Vagina (tissue), 2 donors: ENCODE measurements at regions not wholly inside any gene's neighbourhood (a gene's known extent, or its start where the extent isn't known, plus 50 kb on each side); places are given as distances from the start of the nearest gene placed in this dataset.

Source experiments
- DNase-seq, 2 donors: peaks; one replicate each; pipeline ENCODE4 v3.0.0-alpha.2; 2017; ENCODE audit errors: extremely low spot score in 2 of 2
- H3K27ac ChIP-seq: fragments of 200-600 bp; sonication (generic); one replicate; pipeline ENCODE4 v1.5.1; 2019
- H3K27me3 ChIP-seq: fragments of 200-600 bp; sonication (generic); one replicate; pipeline ENCODE4 v1.5.1; 2019
- H3K36me3 ChIP-seq, 2 donors: fragments of 200-600 bp; sonication (generic); one replicate each; pipeline ENCODE4 v1.5.1; 2017 to 2019
- H3K4me1 ChIP-seq: fragments of 200-600 bp; sonication (generic); one replicate; pipeline ENCODE4 v1.5.1; 2019
- H3K4me3 ChIP-seq, 2 donors: fragments of 200-600 bp; sonication (generic); 1 replicate in 1 of 2; 2 replicates in 1 of 2; pipeline ENCODE4 v1.5.1; 2016 to 2019
- H3K9me3 ChIP-seq: fragments of 200-600 bp; sonication (generic); one replicate; pipeline ENCODE4 v1.5.1; 2019
- CTCF ChIP-seq, 3 experiments: fragments of 450-650 bp in 2 of 3; fragments of 200-600 bp in 1 of 3; sonication (generic) in 1 of 3; IDR thresholded peaks; one replicate each; pipeline ENCODE4 v1.5.1; 2017 to 2019; ENCODE audit warnings: antibody characterized with exemption in 3 of 3, mild to moderate bottlenecking in 2 of 3, moderate library complexity in 2 of 3
- POLR2A ChIP-seq, 2 donors: fragments of 450-650 bp; IDR thresholded peaks; one replicate each; pipeline ENCODE4 v1.6.1; 2017; ENCODE audit warnings: antibody characterized with exemption in 2 of 2, mild to moderate bottlenecking in 2 of 2, moderate library complexity in 2 of 2
- POLR2AphosphoS5 ChIP-seq, 2 donors: sonication (generic); formaldehyde crosslinking; IDR thresholded peaks; one replicate each; pipeline ENCODE4 v1.9.0; 2017; ENCODE audit warnings: antibody characterized with exemption in 2 of 2, mild to moderate bottlenecking in 2 of 2, low read depth in 1 of 2; ENCODE audit not compliant: insufficient read depth in 1 of 2
- intact Hi-C: fragments of 100-400 bp; cut with DNase I; formaldehyde crosslinking; loops from one replicate; pipeline ENCODE4 v1.15.1; 2023

GRCh38 chr5:158629591-158630312 lies 470.0 kb downstream of the EBF1 start:
- no peak overlapping the region for H3K4me3 ChIP-seq
- DNase-seq, result no peak
- no peak overlapping the region for H3K27ac ChIP-seq
- no peak for TF ChIP-seq POLR2AphosphoS5 (IDR thresholded peaks at IDR 0.05; ENCODE audit: insufficient read depth in 1 of 2, low read depth in 1 of 2)
- no peak for TF ChIP-seq POLR2A (IDR thresholded peaks at IDR 0.05)
- TF ChIP-seq CTCF (IDR thresholded peaks at IDR 0.05), result no peak
- H3K36me3 ChIP-seq, result no peaks in the 10 kb centered on the region
- H3K4me1 ChIP-seq, result no peaks in the 10 kb centered on the region
- no peaks in the 10 kb centered on the region for H3K9me3 ChIP-seq
- H3K27me3 ChIP-seq, result no peaks in the 10 kb centered on the region
- intact Hi-C loops, result no loop called here

GRCh38 chr5:158626718-158627117 lies 473.0 kb downstream of the EBF1 start:
- H3K4me1 ChIP-seq, result no peaks in the 10 kb centered on the region
- H3K9me3 ChIP-seq, result no peaks in the 10 kb centered on the region
- no peak overlapping the region for H3K4me3 ChIP-seq
- intact Hi-C loops, result no loop called here
- H3K36me3 ChIP-seq, result no peaks in the 10 kb centered on the region
- DNase-seq, result no peak
- H3K27ac ChIP-seq, result no peak overlapping the region
- H3K27me3 ChIP-seq, result no peaks in the 10 kb centered on the region
- TF ChIP-seq CTCF (IDR thresholded peaks at IDR 0.05) (no peak), POLR2A (IDR thresholded peaks at IDR 0.05) (no peak)

- no peak overlapping the region for H3K4me3 ChIP-seq
- intact Hi-C loops, result no loop called here
Observed at GRCh38 chr5:158623971-158624370, 475.7 kb downstream of the EBF1 start.

GRCh38 chr5:158621391-158621790 lies 478.3 kb downstream of the EBF1 start:
- H3K9me3 ChIP-seq, result no peaks in the 10 kb centered on the region
- no peak for DNase-seq
- no peaks in the 10 kb centered on the region for H3K27me3 ChIP-seq
- H3K27ac ChIP-seq, result no peak overlapping the region
- intact Hi-C loops, result no loop called here
- H3K36me3 ChIP-seq, result no peaks in the 10 kb centered on the region
- no peak overlapping the region for H3K4me3 ChIP-seq
- H3K4me1 ChIP-seq, result peaks cover 9% of the 10 kb centered on the region
- TF ChIP-seq CTCF (IDR thresholded peaks at IDR 0.05), result no peak

More at GRCh38 chr5:158623971-158624370, 475.7 kb downstream of the EBF1 start:
- peaks cover 3% of the 10 kb centered on the region for H3K4me1 ChIP-seq
- no peaks in the 10 kb centered on the region for H3K9me3 ChIP-seq
- no peaks in the 10 kb centered on the region for H3K36me3 ChIP-seq
- no peak overlapping the region for H3K27ac ChIP-seq
- DNase-seq, result no peak
- H3K27me3 ChIP-seq, result no peaks in the 10 kb centered on the region
- TF ChIP-seq CTCF (IDR thresholded peaks at IDR 0.05), result no peak
- no peak for TF ChIP-seq POLR2AphosphoS5 (IDR thresholded peaks at IDR 0.05; ENCODE audit: insufficient read depth in 1 of 2, low read depth in 1 of 2)
- no peak for TF ChIP-seq POLR2A (IDR thresholded peaks at IDR 0.05)

GRCh38 chr5:158619083-158619788 lies 480.5 kb downstream of the EBF1 start:
- no peak for TF ChIP-seq CTCF (IDR thresholded peaks at IDR 0.05)
- no peak for TF ChIP-seq POLR2AphosphoS5 (IDR thresholded peaks at IDR 0.05; ENCODE audit: insufficient read depth in 1 of 2, low read depth in 1 of 2)
- TF ChIP-seq POLR2A (IDR thresholded peaks at IDR 0.05), result no peak
- H3K4me1 ChIP-seq, result peaks cover 9% of the 10 kb centered on the region
- H3K36me3 ChIP-seq, result no peaks in the 10 kb centered on the region
- no peak overlapping the region for H3K4me3 ChIP-seq
- H3K27me3 ChIP-seq, result no peaks in the 10 kb centered on the region
- no peak overlapping the region for H3K27ac ChIP-seq
- no peak for DNase-seq
- intact Hi-C loops, result no loop called here
- no peaks in the 10 kb centered on the region for H3K9me3 ChIP-seq
